ENCODE measurements at regions not wholly inside any gene's neighbourhood (a gene's known extent, or its start where the extent isn't known, plus 50 kb on each side); places are given as distances from the start of the nearest gene placed in this dataset.

DNA sequence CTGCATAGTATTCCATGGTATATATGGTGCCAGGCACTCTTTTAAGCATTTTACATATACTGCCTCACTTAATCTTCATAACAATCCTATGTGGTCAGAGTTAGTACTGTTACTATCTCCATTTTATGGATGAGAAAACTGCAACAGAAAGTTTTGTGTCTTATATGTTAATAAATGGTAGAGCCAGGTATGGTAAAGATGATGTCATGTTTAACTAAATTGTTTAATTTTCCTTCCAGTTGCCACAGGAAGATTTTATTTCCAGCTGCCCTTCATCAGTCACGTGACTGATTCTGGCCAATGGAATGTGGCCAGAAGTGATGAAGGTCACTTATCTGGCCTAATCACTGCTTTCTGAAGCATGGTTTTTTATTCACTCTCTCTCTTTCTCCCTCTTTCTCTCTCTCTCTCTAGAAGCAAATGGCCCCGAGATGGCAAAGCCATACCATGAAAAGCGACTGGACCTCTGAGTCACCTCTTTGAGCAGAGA, 75.7 kb upstream of the BTBD3 start:
- ChIA-PET POLR2A (ENCODE audit: partially characterized antibody) (no interaction called here), CTCF (ENCODE audit: partially characterized antibody) (no interaction called here)
- H2AFZ ChIP-seq (ENCODE audit: low read length): no peak overlapping the region
- no peaks in the 10 kb centered on the region; the same call in 1 of the 2 replicates for H3K23me2 ChIP-seq (ENCODE audit: low read depth, low read length)
- no peak overlapping the region for H3K23ac ChIP-seq (ENCODE audit: insufficient read length)
- no peak overlapping the region for H3K4me2 ChIP-seq (ENCODE audit: insufficient read depth in 1 of 2, low read depth in 2 of 2, low read length in 2 of 2)
- H2BK15ac ChIP-seq (ENCODE audit: low read length): no peak overlapping the region
- H3K79me2 ChIP-seq (ENCODE audit: control insufficient read depth in 1 of 2, insufficient read depth in 2 of 2, low read length in 2 of 2): no peaks in the 10 kb centered on the region
- 93% methylated on average over 3 of the region's 3 CpGs; no CpG with 5 or more reads in 1 of the 2 experiments for WGBS, 2 experiments (ENCODE audit: extremely low coverage in 1 of 2, insufficient coverage in 1 of 2, insufficient read length in 1 of 2, insufficient replicate concordance in 2 of 2, low coverage in 1 of 2, low lambda C conversion rate in 2 of 2, missing lambda C conversion rate in 1 of 2)
- H4K8ac ChIP-seq (ENCODE audit: extremely low read depth, insufficient read depth, low read length): no peak overlapping the region
- no peak overlapping the region for H3K27ac ChIP-seq (ENCODE audit: low read depth, low read length)
- no peak overlapping the region for H3K9ac ChIP-seq (replicated peaks in 1 of 4; ENCODE audit: extremely low read depth in 1 of 4, low read depth in 3 of 4, low read length in 3 of 4)
- H2BK12ac ChIP-seq (ENCODE audit: low read depth, low read length): no peak overlapping the region
- FAIRE-seq: no peak
- no peak overlapping the region for H3K14ac ChIP-seq (ENCODE audit: insufficient read length)
- no peak overlapping the region for H3K4ac ChIP-seq (replicated peaks; ENCODE audit: insufficient read length, low read depth, low read length)
- H3K79me1 ChIP-seq (ENCODE audit: low read depth, low read length): no peaks in the 10 kb centered on the region
- H2BK120ac ChIP-seq (replicated peaks; ENCODE audit: low read depth, low read length): no peak overlapping the region
- DNase-seq (ENCODE audit: low read depth in 1 of 2, low spot score in 2 of 2): no peak
- no peak overlapping the region for H4K5ac ChIP-seq (ENCODE audit: insufficient read length, low read depth, low read length)
- H3K18ac ChIP-seq (ENCODE audit: extremely low read depth, low read length): no peak overlapping the region
- H3K4me3 ChIP-seq (ENCODE audit: extremely low read depth in 1 of 4, insufficient read depth in 2 of 4, low read depth in 3 of 4, low read length in 4 of 4): no peak overlapping the region
- no peaks in the 10 kb centered on the region for H3K4me1 ChIP-seq (replicated peaks in 1 of 4; ENCODE audit: control insufficient read depth in 3 of 4, insufficient read depth in 4 of 4, low read length in 3 of 4)
- H2BK20ac ChIP-seq (ENCODE audit: low read length): no peak overlapping the region
- no peak overlapping the region for H2BK5ac ChIP-seq (ENCODE audit: low read depth, low read length)
- no peak overlapping the region for H2AK5ac ChIP-seq (ENCODE audit: low read depth, low read length)
- no peaks in the 10 kb centered on the region for H3K9me3 ChIP-seq (ENCODE audit: insufficient read depth in 2 of 2, low read depth in 1 of 2, low read length in 1 of 2)
- H3K27me3 ChIP-seq (replicated peaks in 1 of 4; ENCODE audit: control insufficient read depth in 3 of 4, extremely low read depth in 1 of 4, insufficient read depth in 3 of 4, low read length in 3 of 4): no peaks in the 10 kb centered on the region; a peak in 1 of 7 replicates
- no peak overlapping the region for H4K91ac ChIP-seq (replicated peaks; ENCODE audit: insufficient read length, low read length)
- no peaks in the 10 kb centered on the region for H4K20me1 ChIP-seq (replicated peaks in 1 of 2; ENCODE audit: control insufficient read depth in 1 of 2, insufficient read depth in 2 of 2, low read length in 2 of 2)
- no peak overlapping the region for H3K56ac ChIP-seq (replicated peaks; ENCODE audit: insufficient read length, low read depth, low read length)
- H3K36me3 ChIP-seq (ENCODE audit: control insufficient read depth in 2 of 4, insufficient read depth in 4 of 4, low read length in 3 of 4): no peaks in the 10 kb centered on the region
- TF ChIP-seq ZNF274 (IDR thresholded peaks at IDR 0.05; ENCODE audit: borderline replicate concordance, extremely low read depth, low read length) (no peak), SUZ12 (IDR thresholded peaks at IDR 0.05; ENCODE audit: low read length) (no peak)
- TF ChIP-seq, protein P1, sequence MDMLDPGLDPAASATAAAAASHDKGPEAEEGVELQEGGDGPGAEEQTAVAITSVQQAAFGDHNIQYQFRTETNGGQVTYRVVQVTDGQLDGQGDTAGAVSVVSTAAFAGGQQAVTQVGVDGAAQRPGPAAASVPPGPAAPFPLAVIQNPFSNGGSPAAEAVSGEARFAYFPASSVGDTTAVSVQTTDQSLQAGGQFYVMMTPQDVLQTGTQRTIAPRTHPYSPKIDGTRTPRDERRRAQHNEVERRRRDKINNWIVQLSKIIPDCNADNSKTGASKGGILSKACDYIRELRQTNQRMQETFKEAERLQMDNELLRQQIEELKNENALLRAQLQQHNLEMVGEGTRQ (IDR thresholded peaks at IDR 0.05; ENCODE audit: low read length): no peak

Data from H1 (cell line).